MCF 10A (cell line): ENCODE measurements at regions not wholly inside any gene's neighbourhood (a gene's known extent, or its start where the extent isn't known, plus 50 kb on each side); places are given as distances from the start of the nearest gene placed in this dataset.

ENCODE experiments used
- BruUV-seq: library from RNA; stranded (reverse); fragments of 400-500 nt; replicated peaks from 2 replicates; lab custom pipeline; 2021; lab: Mats Ljungman, UMichigan
- CTCF ChIA-PET: fragments of 300-600 bp; sonication (Branson Sonifier 250); formaldehyde crosslinking; extraction: SDS; loops from one replicate; lab custom pipeline; 2021; ENCODE audit warnings: antibody characterized with exemption, inconsistent platforms; lab: Yijun Ruan, JAX
- POLR2A ChIA-PET: fragments of 300-600, 350-650 bp; sonication (Branson Sonifier 250); formaldehyde crosslinking; extraction: SDS; loops from one replicate; lab custom pipeline; 2020; ENCODE audit warnings: antibody characterized with exemption, inconsistent platforms; lab: Yijun Ruan, JAX
- DNase-seq: peaks from one replicate; pipeline ENCODE4 v3.0.0-alpha.2; 2018; ENCODE audit not compliant: unreplicated experiment
- H3K27ac Mint-ChIP-seq: one replicate; pipeline ENCODE4 v1.8.0; 2022; ENCODE audit warnings: mild to moderate bottlenecking, low read depth, mixed read lengths; ENCODE audit not compliant: unreplicated experiment
- H3K27me3 Mint-ChIP-seq: one replicate; pipeline ENCODE4 v1.8.0; 2022; ENCODE audit warnings: mixed read lengths; ENCODE audit not compliant: insufficient read depth, unreplicated experiment
- H3K36me3 Mint-ChIP-seq: one replicate; pipeline ENCODE4 v1.8.0; 2022; ENCODE audit warnings: mild to moderate bottlenecking, moderate library complexity, mixed read lengths; ENCODE audit not compliant: insufficient read depth, unreplicated experiment
- H3K4me1 Mint-ChIP-seq: one replicate; pipeline ENCODE4 v1.8.0; 2022; ENCODE audit warnings: mixed read lengths; ENCODE audit not compliant: insufficient read depth, unreplicated experiment
- H3K4me3 Mint-ChIP-seq: one replicate; pipeline ENCODE4 v1.8.0; 2022; ENCODE audit warnings: mild to moderate bottlenecking, moderate library complexity, mixed read lengths; ENCODE audit not compliant: unreplicated experiment
- H3K9me3 Mint-ChIP-seq: one replicate; pipeline ENCODE4 v1.8.0; 2022; ENCODE audit warnings: mixed read lengths; ENCODE audit not compliant: unreplicated experiment
- CTCF ChIP-seq: fragments of 200-600 bp; IDR thresholded peaks from one replicate; pipeline ENCODE4 v1.8.0; 2022; ENCODE audit warnings: antibody characterized with exemption, mild to moderate bottlenecking; ENCODE audit not compliant: unreplicated experiment
- intact Hi-C: fragments of 100-400 bp; cut with micrococcal nuclease; formaldehyde crosslinking; loops from 2 replicates; pipeline ENCODE4 v1.14.1; 2022

GRCh38 chr11:24124876-24125275, 372.0 kb upstream of the LUZP2 start:
- POLR2A ChIA-PET = no interaction called here
- Mint-ChIP-seq H3K9me3 (no peaks in the 10 kb centered on the region), H3K27me3 (peaks cover 77% of the 10 kb centered on the region), H3K4me3 (no peak overlapping the region), H3K36me3 (no peaks in the 10 kb centered on the region), H3K4me1 (no peaks in the 10 kb centered on the region), H3K27ac (no peak overlapping the region)
- CTCF ChIA-PET = interaction anchor here (0.5 kb wide), 1 partner anchor 1729 kb away, joined by 3 read pairs; no protein-coding TSS in a partner anchor
- BruUV-seq = no TSS peak
- TF ChIP-seq CTCF = no peak
- intact Hi-C loops = no loop called here
- DNase-seq = no peak

GRCh38 chr11:24131698-24132097, 365.2 kb upstream of the LUZP2 start:
- Mint-ChIP-seq H3K27ac (no peak overlapping the region), H3K4me3 (no peak overlapping the region), H3K27me3 (peaks cover 79% of the 10 kb centered on the region), H3K36me3 (no peaks in the 10 kb centered on the region), H3K4me1 (no peaks in the 10 kb centered on the region), H3K9me3 (no peaks in the 10 kb centered on the region)
- POLR2A ChIA-PET = no interaction called here
- DNase-seq = no peak
- intact Hi-C loops = no loop called here
- CTCF ChIA-PET = no interaction called here
- TF ChIP-seq CTCF = no peak
- BruUV-seq = no TSS peak

- ChIA-PET POLR2A (no interaction called here), CTCF (no interaction called here)
- no TSS peak for BruUV-seq
- H3K27ac Mint-ChIP-seq = no peak overlapping the region
- no peak for TF ChIP-seq CTCF
- intact Hi-C loops = no loop called here
- H3K4me3 Mint-ChIP-seq = no peak overlapping the region
- H3K4me1 Mint-ChIP-seq = no peaks in the 10 kb centered on the region
- peaks cover 80% of the 10 kb centered on the region for H3K27me3 Mint-ChIP-seq
- peak; percentile 25 for DNase-seq
- H3K36me3 Mint-ChIP-seq = no peaks in the 10 kb centered on the region
- no peaks in the 10 kb centered on the region for H3K9me3 Mint-ChIP-seq
These were observed 364.4 kb upstream of the LUZP2 start for GRCh38 chr11:24132471-24132870.

GRCh38 chr11:24134879-24135589, 361.8 kb upstream of the LUZP2 start:
- no peaks in the 10 kb centered on the region for H3K36me3 Mint-ChIP-seq
- no peak overlapping the region for H3K4me3 Mint-ChIP-seq
- no TSS peak for BruUV-seq
- intact Hi-C loops = no loop called here
- TF ChIP-seq CTCF = no peak
- ChIA-PET CTCF (interaction anchor here (0.6 to 0.7 kb wide), 2 partner anchors 30 to 187 kb away, joined by 3 read pairs; no protein-coding TSS in a partner anchor), POLR2A (no interaction called here)
- no peaks in the 10 kb centered on the region for H3K9me3 Mint-ChIP-seq
- DNase-seq = peak; percentile 12
- no peaks in the 10 kb centered on the region for H3K4me1 Mint-ChIP-seq
- no peak overlapping the region for H3K27ac Mint-ChIP-seq
- H3K27me3 Mint-ChIP-seq = peaks cover 78% of the 10 kb centered on the region
